ENCODE measurements at regions not wholly inside any gene's neighbourhood (a gene's known extent, or its start where the extent isn't known, plus 50 kb on each side); places are given as distances from the start of the nearest gene placed in this dataset.

GRCh38 chr2:8571301-8571791, 110.5 kb upstream of the ID2 start:
- H2BK12ac ChIP-seq (ENCODE audit: insufficient read length, low read depth, low read length), result no peak overlapping the region
- H2BK120ac ChIP-seq (ENCODE audit: low read depth, low read length, poor library complexity, severe bottlenecking), result no peak overlapping the region
- H2AK5ac ChIP-seq (ENCODE audit: insufficient read length, low read length), result no peak overlapping the region
- no peak overlapping the region for H3K4me2 ChIP-seq (ENCODE audit: insufficient read depth, insufficient read length, low read length)
- no peak overlapping the region for H4K8ac ChIP-seq (replicated peaks; ENCODE audit: insufficient read length, low read depth, low read length)
- no peak overlapping the region for H3K18ac ChIP-seq (ENCODE audit: insufficient read length, low read depth, low read length)
- no peak overlapping the region for H2BK5ac ChIP-seq (ENCODE audit: insufficient read length, low read length)
- no peaks in the 10 kb centered on the region; a peak in 1 of 5 replicates for H3K9me3 Mint-ChIP-seq
- 0 out of 2 replicates have a peak, but pooled peaks cover 3% of the 10 kb centered on the region for H3K27me3 ChIP-seq (ENCODE audit: insufficient read depth, low read length)
- H3K4me1 Mint-ChIP-seq, result peaks cover 44 to 45% of the 10 kb centered on the region in 2 experiments
- H3K79me1 ChIP-seq (ENCODE audit: insufficient read depth, low read depth, low read length, poor library complexity, severe bottlenecking), result no peaks in the 10 kb centered on the region
- H2BK15ac ChIP-seq (ENCODE audit: low read depth, low read length), result no peak overlapping the region
- no peak overlapping the region for H2AFZ ChIP-seq (ENCODE audit: low read length)
- H3K36me3 Mint-ChIP-seq (ENCODE audit: insufficient read depth in 1 of 3, low read depth in 3 of 3), result no peaks in the 10 kb centered on the region
- H3K4me1 ChIP-seq (ENCODE audit: insufficient read depth, low read length), result 0 out of 2 replicates have a peak, but pooled peaks cover 2% of the 10 kb centered on the region
- no CpG with 5 or more reads among the region's 13 CpGs for WGBS (ENCODE audit: extremely low coverage, insufficient read length, low lambda C conversion rate)
- H3K27ac ChIP-seq (ENCODE audit: insufficient read length, low read depth, low read length), result no peak overlapping the region
- H3K23me2 ChIP-seq (ENCODE audit: insufficient read length, low read depth, low read length, poor library complexity, severe bottlenecking), result no peaks in the 10 kb centered on the region
- no peaks in the 10 kb centered on the region for H3K9me3 ChIP-seq (ENCODE audit: control insufficient read depth, low read depth, low read length)
- no peak overlapping the region for H3K23ac ChIP-seq (ENCODE audit: insufficient read length, low read depth, low read length)
- H3K27ac Mint-ChIP-seq, result peak overlapping the region in 2 of 3 experiments; percentile 70 to 76; a peak in 2 of 7 replicates
- no peaks in the 10 kb centered on the region for H3K27me3 Mint-ChIP-seq (ENCODE audit: low read depth)
- no peak overlapping the region for H3K56ac ChIP-seq (ENCODE audit: insufficient read length, low read depth, low read length)
- H3K79me2 ChIP-seq (ENCODE audit: insufficient read depth, low read length), result no peaks in the 10 kb centered on the region
- H3K4me3 Mint-ChIP-seq, result no peak overlapping the region
- no peak for TF ChIP-seq CTCF (conservative IDR thresholded peaks at IDR 0.05)
- H4K91ac ChIP-seq (ENCODE audit: insufficient read length, low read depth, low read length), result no peak overlapping the region
- no peaks in the 10 kb centered on the region for H4K20me1 ChIP-seq (ENCODE audit: control insufficient read depth, insufficient read depth, insufficient read length)
- no peak overlapping the region for H3K14ac ChIP-seq (ENCODE audit: insufficient read depth, low read length)
- no peak overlapping the region for H3K4ac ChIP-seq (ENCODE audit: low read depth, low read length)
- H4K5ac ChIP-seq (ENCODE audit: insufficient read length, low read depth, low read length), result no peak overlapping the region
- no peak overlapping the region for H3T11ph ChIP-seq (ENCODE audit: low read length)
- no peak overlapping the region for H2BK20ac ChIP-seq (ENCODE audit: low read depth, low read length, poor library complexity, severe bottlenecking)
- DNase-seq, result peak; percentile 4
- no peak overlapping the region for H3K9ac ChIP-seq (ENCODE audit: extremely low read depth, insufficient read length, low read length)

All from H9 (cell line).